Hematopoietic multipotent progenitor cell (in vitro differentiated cells): ENCODE measurements at regions not wholly inside any gene's neighbourhood (a gene's known extent, or its start where the extent isn't known, plus 50 kb on each side); places are given as distances from the start of the nearest gene placed in this dataset.

Experiments used
- DNase-seq, 3 donors: peaks; one replicate each; pipeline ENCODE4 v3.0.0-alpha.2; 2011 to 2015; ENCODE audit warnings: low read depth in 2 of 3, low spot score in 2 of 3

DNA sequence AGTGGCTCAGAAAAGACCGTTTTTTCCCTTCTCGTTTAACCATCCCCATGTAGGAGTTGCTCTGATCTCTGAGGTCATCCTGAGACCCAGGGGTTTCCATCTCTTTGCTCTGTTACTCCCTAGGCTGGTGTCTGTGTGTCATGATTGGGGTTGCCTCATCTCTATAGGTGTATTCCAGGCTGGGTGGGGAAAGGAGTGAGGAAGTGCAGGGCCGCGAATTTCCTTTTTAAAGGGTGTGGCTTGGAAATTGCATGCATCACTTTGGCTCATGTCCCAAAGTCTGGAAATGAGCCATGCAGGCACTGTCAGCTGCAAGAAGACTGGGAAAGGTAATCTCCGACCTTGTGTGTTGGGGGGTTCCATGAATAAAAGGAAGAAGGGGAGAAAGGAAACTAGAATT, 201.9 kb downstream of the AACS start:
- no peak for DNase-seq

GRCh38 chr12:125269276-125269675, 204.0 kb downstream of the AACS start:
- no peak for DNase-seq

GRCh38 chr12:125271892-125272291, 206.7 kb downstream of the AACS start:
- DNase-seq = no peak

GRCh38 chr12:125272383-125272933, 207.2 kb downstream of the AACS start:
- no peak for DNase-seq

DNA sequence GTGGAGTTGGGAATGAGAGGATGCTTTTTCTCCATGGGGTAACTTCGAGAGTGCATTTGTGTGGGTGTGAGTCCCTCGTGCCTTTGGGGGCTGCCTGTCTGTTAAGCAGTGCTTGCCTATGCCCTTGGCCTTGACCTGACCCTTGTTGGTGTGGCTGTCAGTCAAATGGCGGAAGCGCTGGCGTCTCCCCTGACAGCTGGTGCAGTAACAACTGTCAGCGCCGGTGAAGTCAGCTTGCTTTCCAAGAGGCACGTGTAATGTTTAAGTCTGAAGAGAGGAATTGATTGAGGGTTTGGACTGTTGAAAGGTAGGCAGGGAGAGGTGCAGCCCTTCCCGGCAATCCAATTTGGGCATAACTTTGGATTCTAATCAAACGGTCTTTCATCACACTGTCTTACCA, 211.3 kb downstream of the AACS start:
- no peak for DNase-seq

DNA sequence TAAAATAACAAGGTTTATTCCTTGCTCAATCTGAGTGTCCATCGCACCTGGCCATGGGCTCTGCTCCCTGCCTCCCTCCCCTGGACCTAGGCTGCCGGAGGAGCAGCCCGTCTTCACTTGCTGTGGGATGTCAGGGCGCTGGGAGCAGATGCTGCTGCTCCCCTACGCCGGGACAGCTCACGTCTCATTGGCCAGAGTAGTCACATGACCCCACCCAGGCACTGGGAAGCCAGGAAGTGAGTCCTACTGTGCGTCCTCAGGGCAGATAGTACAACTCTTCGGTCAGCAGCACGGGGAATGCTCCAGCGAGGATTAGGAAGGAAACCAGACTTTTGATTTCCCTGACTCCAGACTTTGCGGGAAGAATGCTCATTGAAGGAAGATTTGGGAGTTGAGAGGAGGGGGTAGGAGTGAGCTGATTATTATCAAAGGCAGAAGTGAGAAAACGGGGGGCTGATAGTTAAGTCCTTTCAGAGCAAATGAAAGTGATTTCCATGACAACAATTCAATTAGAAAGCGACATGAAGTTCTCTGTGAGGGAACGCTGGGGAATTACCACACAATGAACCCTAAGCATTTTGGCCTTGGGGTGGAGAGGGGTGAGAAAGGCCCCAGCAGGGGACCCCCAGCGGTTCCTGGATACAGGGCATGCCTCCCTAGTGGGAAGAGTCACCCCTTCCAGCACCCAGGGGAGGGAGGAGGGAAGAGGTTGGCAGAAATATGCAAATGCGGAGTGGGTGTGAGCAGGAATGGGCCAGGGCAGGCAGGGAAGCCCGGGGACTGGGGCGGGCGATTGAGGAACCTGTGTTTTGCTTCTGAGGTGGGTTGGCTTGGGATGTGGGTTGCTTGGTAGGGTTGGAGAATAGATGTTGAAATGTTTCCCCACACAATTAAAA, 215.5 kb downstream of the AACS start:
- no peak for DNase-seq

- DNase-seq = no peak
Measured at GRCh38 chr12:125282921-125283320, 217.7 kb downstream of the AACS start.

DNA sequence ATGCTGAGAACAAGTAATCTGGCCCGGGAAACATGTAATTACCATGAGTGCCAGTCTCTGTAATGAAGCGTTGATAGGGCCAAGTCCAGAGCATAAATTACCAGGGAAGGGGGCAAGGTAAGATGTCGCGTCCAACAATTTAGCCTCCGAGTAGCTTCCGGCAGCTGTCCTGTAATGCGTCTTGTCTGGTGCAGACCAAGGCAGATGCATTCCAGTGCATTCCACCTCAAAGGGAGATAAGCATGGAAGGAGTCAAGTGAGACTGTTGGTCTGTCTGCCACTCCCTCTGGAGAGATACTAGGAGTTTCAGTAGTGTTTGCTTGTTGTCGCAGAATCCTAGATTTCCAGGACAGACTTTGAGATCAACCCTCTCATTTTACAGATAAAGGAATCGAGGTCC, 218.3 kb downstream of the AACS start:
- no peak for DNase-seq

GRCh38 chr12:125284087-125284486, 218.9 kb downstream of the AACS start:
- no peak for DNase-seq

DNA sequence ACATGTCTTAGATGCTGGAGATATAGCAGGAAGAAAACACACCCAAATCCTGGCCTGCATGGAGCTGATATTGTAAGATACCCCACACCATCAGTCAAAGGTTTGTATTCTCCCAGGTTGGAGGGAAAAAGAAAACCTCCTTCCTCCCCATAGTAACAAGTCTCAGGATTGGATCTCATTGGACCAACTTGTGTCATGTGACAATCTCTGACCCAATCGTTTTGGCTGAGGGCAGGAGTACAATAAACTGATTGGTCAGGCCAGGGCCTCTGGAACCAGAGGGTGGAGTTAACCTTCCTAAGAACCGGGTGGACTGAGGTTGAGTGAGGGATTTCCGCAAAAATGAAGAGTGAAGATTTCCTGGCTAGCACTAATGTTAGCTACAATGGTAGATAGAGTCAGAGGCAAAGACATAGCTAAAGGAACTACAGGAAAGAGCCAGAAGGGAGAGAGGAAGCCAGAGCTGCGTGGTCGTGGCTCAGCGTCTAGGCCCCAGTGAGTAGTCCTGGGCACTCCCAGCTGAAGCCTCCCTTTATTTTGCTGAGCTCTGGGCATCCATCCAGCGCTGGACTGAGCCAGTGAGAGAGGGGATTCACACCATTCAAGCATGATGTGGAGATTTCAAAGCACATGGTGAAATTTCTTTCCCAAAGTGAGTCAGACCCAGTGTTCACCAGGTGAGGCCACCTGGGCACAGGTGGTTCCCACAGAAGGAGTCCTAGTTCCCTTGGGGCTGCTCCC, 219.9 kb downstream of the AACS start:
- no peak for DNase-seq

GRCh38 chr12:125286005-125286727, 220.9 kb downstream of the AACS start:
- DNase-seq = no peak

GRCh38 chr12:125287155-125287847, 222.1 kb downstream of the AACS start:
- no peak for DNase-seq

GRCh38 chr12:125288931-125289928, 224.0 kb downstream of the AACS start:
- DNase-seq = no peak

DNA sequence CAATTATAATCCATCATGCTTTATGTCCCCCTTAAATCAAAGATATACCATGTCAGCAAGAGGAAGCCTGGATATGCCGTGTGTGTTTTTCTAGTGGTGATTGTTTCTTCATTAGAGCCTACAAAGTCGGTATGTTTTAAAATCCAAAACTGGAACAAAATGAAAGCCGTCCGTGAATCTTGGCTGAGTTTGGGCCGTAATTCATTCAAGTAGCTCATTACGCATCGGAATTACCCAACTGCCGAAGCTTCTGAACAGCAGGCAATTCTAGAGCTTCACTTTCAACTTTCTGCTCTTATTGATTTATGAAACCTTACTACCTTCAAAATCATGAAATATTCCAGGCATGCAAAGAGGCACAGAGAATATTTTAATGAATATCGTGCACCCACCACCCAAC, 224.7 kb downstream of the AACS start:
- DNase-seq = no peak

- DNase-seq = no peak
Measured at GRCh38 chr12:125292700-125293099, 227.5 kb downstream of the AACS start.

DNA sequence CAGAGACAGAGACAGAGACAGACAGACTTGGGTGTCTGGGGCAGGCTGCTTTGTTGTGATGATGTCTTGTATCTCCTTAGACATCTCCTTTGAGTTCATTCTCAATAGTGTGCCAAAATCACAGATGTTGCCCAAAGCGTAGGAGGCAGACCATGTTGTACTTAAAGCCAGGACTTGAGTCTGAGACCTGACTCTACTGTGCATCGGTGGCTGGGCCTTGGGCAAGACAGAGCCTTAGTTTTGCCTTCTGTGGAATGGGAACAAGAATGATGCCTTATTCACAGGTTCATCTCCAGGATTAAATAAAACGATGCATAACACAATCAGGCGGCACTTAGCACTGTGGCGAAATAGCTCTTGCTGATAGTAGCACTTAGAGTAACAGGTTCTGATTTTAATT, 230.3 kb downstream of the AACS start:
- DNase-seq = no peak

DNA sequence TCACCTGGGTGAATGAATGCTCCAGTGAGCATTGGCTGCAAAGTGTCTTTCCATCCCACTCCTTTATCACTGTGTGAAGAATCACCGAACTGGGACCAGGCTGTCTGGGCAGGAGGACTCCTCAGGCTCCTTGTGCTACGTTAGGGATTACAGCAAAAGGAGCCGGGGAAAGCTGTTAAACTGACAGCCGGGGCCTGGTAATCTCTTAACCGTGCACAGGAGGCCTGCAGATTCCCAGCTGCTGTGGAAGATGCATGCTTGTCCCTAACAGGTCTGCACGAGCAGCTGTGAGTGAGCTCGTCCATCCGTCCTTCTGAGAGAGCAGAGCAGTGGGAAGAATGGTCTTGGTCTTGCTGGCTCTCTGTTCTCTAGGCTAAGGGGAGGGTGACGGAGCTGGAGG, 231.5 kb downstream of the AACS start:
- DNase-seq = no peak

- DNase-seq = no peak
Measured at GRCh38 chr12:125299840-125300239, 234.6 kb downstream of the AACS start.

GRCh38 chr12:125300249-125300648, 235.0 kb downstream of the AACS start:
- DNase-seq = no peak
